Ovary (tissue), 3 donors: ENCODE measurements at regions not wholly inside any gene's neighbourhood (a gene's known extent, or its start where the extent isn't known, plus 50 kb on each side); places are given as distances from the start of the nearest gene placed in this dataset.

Experiments
- EP300 ChIP-seq: sonication (generic); formaldehyde crosslinking; IDR thresholded peaks from one replicate; pipeline ENCODE4 v1.6.1; 2017; ENCODE audit warnings: antibody characterized with exemption
- POLR2A ChIP-seq: fragments of 450-650 bp; IDR thresholded peaks from one replicate; pipeline ENCODE4 v1.6.1; 2017; ENCODE audit warnings: antibody characterized with exemption, mild to moderate bottlenecking, moderate library complexity
- TF ChIP-seq, protein P1 (sequence below), 3 donors: fragments of 450-650 bp in 2 of 3; fragments of 200-600 bp in 1 of 3; IDR thresholded peaks; one replicate each; pipeline versions ENCODE4 v1.5.1 to v1.8.0; 2016 to 2022; ENCODE audit warnings: antibody characterized with exemption in 3 of 3, mild to moderate bottlenecking in 1 of 3
- donor health status: DM: no; HTN: no; CAD: no.

DNA sequence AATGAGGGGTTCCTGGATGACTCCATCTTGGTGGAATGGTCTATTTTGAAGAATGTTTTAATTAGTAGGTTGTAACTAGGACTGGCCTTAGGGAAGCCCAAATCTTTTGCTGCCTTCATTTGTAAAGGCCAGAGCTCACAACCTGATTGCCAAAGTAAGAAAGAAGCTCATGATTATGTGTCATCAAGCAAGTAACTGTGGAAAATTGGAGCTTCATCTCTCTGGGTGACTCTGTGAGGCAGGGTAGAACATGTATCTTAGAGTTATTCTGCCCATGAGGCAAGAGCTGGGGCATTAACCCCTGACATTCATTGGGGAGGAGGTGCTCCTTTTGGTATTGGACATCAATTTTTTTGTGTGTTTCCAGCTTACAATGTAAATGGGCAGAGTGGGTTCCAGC lies 273.9 kb upstream of the JAG1 start:
- TF ChIP-seq, protein P1, sequence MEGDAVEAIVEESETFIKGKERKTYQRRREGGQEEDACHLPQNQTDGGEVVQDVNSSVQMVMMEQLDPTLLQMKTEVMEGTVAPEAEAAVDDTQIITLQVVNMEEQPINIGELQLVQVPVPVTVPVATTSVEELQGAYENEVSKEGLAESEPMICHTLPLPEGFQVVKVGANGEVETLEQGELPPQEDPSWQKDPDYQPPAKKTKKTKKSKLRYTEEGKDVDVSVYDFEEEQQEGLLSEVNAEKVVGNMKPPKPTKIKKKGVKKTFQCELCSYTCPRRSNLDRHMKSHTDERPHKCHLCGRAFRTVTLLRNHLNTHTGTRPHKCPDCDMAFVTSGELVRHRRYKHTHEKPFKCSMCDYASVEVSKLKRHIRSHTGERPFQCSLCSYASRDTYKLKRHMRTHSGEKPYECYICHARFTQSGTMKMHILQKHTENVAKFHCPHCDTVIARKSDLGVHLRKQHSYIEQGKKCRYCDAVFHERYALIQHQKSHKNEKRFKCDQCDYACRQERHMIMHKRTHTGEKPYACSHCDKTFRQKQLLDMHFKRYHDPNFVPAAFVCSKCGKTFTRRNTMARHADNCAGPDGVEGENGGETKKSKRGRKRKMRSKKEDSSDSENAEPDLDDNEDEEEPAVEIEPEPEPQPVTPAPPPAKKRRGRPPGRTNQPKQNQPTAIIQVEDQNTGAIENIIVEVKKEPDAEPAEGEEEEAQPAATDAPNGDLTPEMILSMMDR (IDR thresholded peaks at IDR 0.05): no peak
- TF ChIP-seq POLR2A (no peak), EP300 (no peak)
